ENCODE measurements at regions not wholly inside any gene's neighbourhood (a gene's known extent, or its start where the extent isn't known, plus 50 kb on each side); places are given as distances from the start of the nearest gene placed in this dataset.

GRCh38 chr4:26144526-26145155 is 176.2 kb upstream of the RBPJ start:
- Mint-ChIP-seq H3K27ac (ENCODE audit: low read depth) (peak overlapping the region; percentile 52), H3K9me3 (no peaks in the 10 kb centered on the region), H3K36me3 (ENCODE audit: insufficient read depth) (no peaks in the 10 kb centered on the region), H3K4me3 (no peak overlapping the region), H3K27me3 (peaks cover 8% of the 10 kb centered on the region), H3K4me1 (peaks cover 10% of the 10 kb centered on the region)
- DNase-seq (ENCODE audit: low spot score in 2 of 2) (no peak), ATAC-seq (replicated peaks; ENCODE audit: extremely low read depth, poor library complexity, severe bottlenecking) (no peak)

- ATAC-seq (replicated peaks; ENCODE audit: extremely low read depth, poor library complexity, severe bottlenecking) (no peak), DNase-seq (ENCODE audit: low spot score in 2 of 2) (no peak)
- no peaks in the 10 kb centered on the region for H3K36me3 Mint-ChIP-seq (ENCODE audit: insufficient read depth)
- H3K27me3 Mint-ChIP-seq, result peaks cover 8% of the 10 kb centered on the region
- H3K9me3 Mint-ChIP-seq, result no peaks in the 10 kb centered on the region
- H3K4me3 Mint-ChIP-seq, result no peak overlapping the region
- peak overlapping the region; percentile 52 for H3K27ac Mint-ChIP-seq (ENCODE audit: low read depth)
- H3K4me1 Mint-ChIP-seq, result peaks cover 10% of the 10 kb centered on the region
Observed at GRCh38 chr4:26145212-26145611, 175.6 kb upstream of the RBPJ start.

- Mint-ChIP-seq H3K27ac (ENCODE audit: low read depth) (no peak overlapping the region), H3K4me1 (peaks cover 5% of the 10 kb centered on the region), H3K27me3 (peaks cover 8% of the 10 kb centered on the region), H3K9me3 (no peaks in the 10 kb centered on the region), H3K4me3 (no peak overlapping the region), H3K36me3 (ENCODE audit: insufficient read depth) (no peaks in the 10 kb centered on the region)
- DNase-seq (ENCODE audit: low spot score in 2 of 2) (no peak), ATAC-seq (replicated peaks; ENCODE audit: extremely low read depth, poor library complexity, severe bottlenecking) (no peak)
Observed at GRCh38 chr4:26148927-26149326, 171.9 kb upstream of the RBPJ start.

- no peaks in the 10 kb centered on the region for H3K9me3 Mint-ChIP-seq
- no peaks in the 10 kb centered on the region for H3K4me1 Mint-ChIP-seq
- H3K27ac Mint-ChIP-seq (ENCODE audit: low read depth), result no peak overlapping the region
- ATAC-seq (replicated peaks; ENCODE audit: extremely low read depth, poor library complexity, severe bottlenecking) (no peak), DNase-seq (ENCODE audit: low spot score in 2 of 2) (no peak)
- no peaks in the 10 kb centered on the region for H3K27me3 Mint-ChIP-seq
- peaks cover 2% of the 10 kb centered on the region for H3K36me3 Mint-ChIP-seq (ENCODE audit: insufficient read depth)
- H3K4me3 Mint-ChIP-seq, result no peak overlapping the region
Observed at GRCh38 chr4:26150948-26151347, 169.9 kb upstream of the RBPJ start.

- DNase-seq (ENCODE audit: low spot score in 2 of 2) (no peak), ATAC-seq (replicated peaks; ENCODE audit: extremely low read depth, poor library complexity, severe bottlenecking) (no peak)
- peaks cover 2% of the 10 kb centered on the region for H3K36me3 Mint-ChIP-seq (ENCODE audit: insufficient read depth)
- no peaks in the 10 kb centered on the region for H3K4me1 Mint-ChIP-seq
- no peaks in the 10 kb centered on the region for H3K9me3 Mint-ChIP-seq
- H3K27me3 Mint-ChIP-seq, result no peaks in the 10 kb centered on the region
- H3K27ac Mint-ChIP-seq (ENCODE audit: low read depth), result no peak overlapping the region
- H3K4me3 Mint-ChIP-seq, result no peak overlapping the region
Observed at GRCh38 chr4:26151615-26152014, 169.2 kb upstream of the RBPJ start.

GRCh38 chr4:26152056-26152455 is 168.8 kb upstream of the RBPJ start:
- ATAC-seq (replicated peaks; ENCODE audit: extremely low read depth, poor library complexity, severe bottlenecking) (no peak), DNase-seq (ENCODE audit: low spot score in 2 of 2) (no peak)
- H3K36me3 Mint-ChIP-seq (ENCODE audit: insufficient read depth), result peaks cover 2% of the 10 kb centered on the region
- H3K27ac Mint-ChIP-seq (ENCODE audit: low read depth), result no peak overlapping the region
- H3K9me3 Mint-ChIP-seq, result no peaks in the 10 kb centered on the region
- no peaks in the 10 kb centered on the region for H3K4me1 Mint-ChIP-seq
- H3K4me3 Mint-ChIP-seq, result no peak overlapping the region
- H3K27me3 Mint-ChIP-seq, result no peaks in the 10 kb centered on the region

- Mint-ChIP-seq H3K27me3 (no peaks in the 10 kb centered on the region), H3K4me3 (no peak overlapping the region), H3K4me1 (no peaks in the 10 kb centered on the region), H3K36me3 (ENCODE audit: insufficient read depth) (peaks cover 2% of the 10 kb centered on the region), H3K9me3 (no peaks in the 10 kb centered on the region), H3K27ac (ENCODE audit: low read depth) (no peak overlapping the region)
- ATAC-seq (replicated peaks; ENCODE audit: extremely low read depth, poor library complexity, severe bottlenecking) (no peak), DNase-seq (ENCODE audit: low spot score in 2 of 2) (no peak)
Observed at GRCh38 chr4:26157541-26157940, 163.3 kb upstream of the RBPJ start.

GRCh38 chr4:26160591-26160990 is 160.2 kb upstream of the RBPJ start:
- no peak for ATAC-seq (replicated peaks; ENCODE audit: extremely low read depth, poor library complexity, severe bottlenecking)
- Mint-ChIP-seq H3K4me3 (no peak overlapping the region), H3K27me3 (no peaks in the 10 kb centered on the region), H3K9me3 (no peaks in the 10 kb centered on the region), H3K4me1 (no peaks in the 10 kb centered on the region), H3K27ac (ENCODE audit: low read depth) (no peak overlapping the region), H3K36me3 (ENCODE audit: insufficient read depth) (no peaks in the 10 kb centered on the region)
- no peak for DNase-seq (ENCODE audit: low spot score in 2 of 2)

- Mint-ChIP-seq H3K27me3 (no peaks in the 10 kb centered on the region), H3K4me1 (no peaks in the 10 kb centered on the region), H3K9me3 (no peaks in the 10 kb centered on the region), H3K36me3 (ENCODE audit: insufficient read depth) (no peaks in the 10 kb centered on the region), H3K4me3 (no peak overlapping the region), H3K27ac (ENCODE audit: low read depth) (no peak overlapping the region)
- ATAC-seq (replicated peaks; ENCODE audit: extremely low read depth, poor library complexity, severe bottlenecking) (no peak), DNase-seq (ENCODE audit: low spot score in 2 of 2) (no peak)
Observed at GRCh38 chr4:26161030-26161824, 159.6 kb upstream of the RBPJ start.

GRCh38 chr4:26162101-26162500 is 158.7 kb upstream of the RBPJ start:
- H3K27me3 Mint-ChIP-seq, result no peaks in the 10 kb centered on the region
- H3K4me3 Mint-ChIP-seq, result no peak overlapping the region
- ATAC-seq (replicated peaks; ENCODE audit: extremely low read depth, poor library complexity, severe bottlenecking) (no peak), DNase-seq (ENCODE audit: low spot score in 2 of 2) (no peak)
- H3K9me3 Mint-ChIP-seq, result no peaks in the 10 kb centered on the region
- H3K4me1 Mint-ChIP-seq, result no peaks in the 10 kb centered on the region
- no peaks in the 10 kb centered on the region for H3K36me3 Mint-ChIP-seq (ENCODE audit: insufficient read depth)
- no peak overlapping the region for H3K27ac Mint-ChIP-seq (ENCODE audit: low read depth)

- no peak for DNase-seq (ENCODE audit: low spot score in 2 of 2)
- no peak overlapping the region for H3K27ac Mint-ChIP-seq (ENCODE audit: low read depth)
- H3K27me3 Mint-ChIP-seq, result no peaks in the 10 kb centered on the region
- no peak overlapping the region for H3K4me3 Mint-ChIP-seq
- H3K36me3 Mint-ChIP-seq (ENCODE audit: insufficient read depth), result no peaks in the 10 kb centered on the region
- H3K9me3 Mint-ChIP-seq, result no peaks in the 10 kb centered on the region
- ATAC-seq (replicated peaks; ENCODE audit: extremely low read depth, poor library complexity, severe bottlenecking), result no peak
- H3K4me1 Mint-ChIP-seq, result no peaks in the 10 kb centered on the region
Observed at GRCh38 chr4:26163425-26164362, 157.1 kb upstream of the RBPJ start.

GRCh38 chr4:26171501-26171900 is 149.3 kb upstream of the RBPJ start:
- ATAC-seq (replicated peaks; ENCODE audit: extremely low read depth, poor library complexity, severe bottlenecking), result no peak
- Mint-ChIP-seq H3K27ac (ENCODE audit: low read depth) (no peak overlapping the region), H3K36me3 (ENCODE audit: insufficient read depth) (no peaks in the 10 kb centered on the region), H3K4me3 (no peak overlapping the region), H3K9me3 (no peaks in the 10 kb centered on the region), H3K4me1 (no peaks in the 10 kb centered on the region), H3K27me3 (peaks cover 30% of the 10 kb centered on the region)
- DNase-seq (ENCODE audit: low spot score in 2 of 2), result no peak
